Mesendoderm (in vitro differentiated cells): ENCODE measurements at regions not wholly inside any gene's neighbourhood (a gene's known extent, or its start where the extent isn't known, plus 50 kb on each side); places are given as distances from the start of the nearest gene placed in this dataset.

Experiments
- DNase-seq: peaks from one replicate; pipeline ENCODE4 v3.0.0; 2013
- H2AK5ac ChIP-seq: 2 replicates; pipeline ENCODE4 v1.6.1; 2013; ENCODE audit warnings: low read length, inconsistent platforms
- H2BK120ac ChIP-seq: 2 replicates; pipeline ENCODE4 v1.6.1; 2013; ENCODE audit warnings: low read depth, mild to moderate bottlenecking, low read length, moderate library complexity, mixed read lengths
- H2BK15ac ChIP-seq: replicated peaks from 2 replicates; pipeline ENCODE4 v1.6.1; 2013; ENCODE audit warnings: low read depth, mild to moderate bottlenecking, moderate library complexity
- H2BK5ac ChIP-seq: 2 replicates; pipeline ENCODE4 v1.6.1; 2013; ENCODE audit warnings: low read length, inconsistent platforms
- H3K18ac ChIP-seq: 2 replicates; pipeline ENCODE4 v1.6.1; 2013; ENCODE audit warnings: mild to moderate bottlenecking, low read length, mixed read lengths
- H3K23ac ChIP-seq: one replicate; pipeline ENCODE4 v1.6.1; 2013; ENCODE audit warnings: low read length
- H3K27ac ChIP-seq: 2 replicates; pipeline ENCODE4 v1.5.1; 2013; ENCODE audit warnings: low read depth, mild to moderate bottlenecking, inconsistent platforms, low read length, moderate library complexity
- H3K27me3 ChIP-seq: 2 replicates; pipeline ENCODE4 v1.6.1; 2013; ENCODE audit warnings: low read length, control low read depth, mild to moderate bottlenecking, inconsistent platforms; ENCODE audit not compliant: insufficient read depth, poor library complexity
- H3K36me3 ChIP-seq: 2 replicates; pipeline ENCODE4 v1.6.1; 2013; ENCODE audit warnings: low read length, inconsistent platforms; ENCODE audit not compliant: control insufficient read depth, insufficient read depth
- H3K4ac ChIP-seq: one replicate; pipeline ENCODE4 v1.6.1; 2013; ENCODE audit warnings: low read depth, mild to moderate bottlenecking, low read length, moderate library complexity
- H3K4me1 ChIP-seq: 2 replicates; pipeline ENCODE4 v1.6.1; 2013; ENCODE audit warnings: low read depth, low read length, inconsistent platforms; ENCODE audit not compliant: control insufficient read depth
- H3K4me2 ChIP-seq: 2 replicates; pipeline ENCODE4 v1.6.1; 2013; ENCODE audit warnings: low read length
- H3K4me3 ChIP-seq: 2 replicates; pipeline ENCODE4 v1.5.1; 2013; ENCODE audit warnings: mild to moderate bottlenecking, low read length
- H3K56ac ChIP-seq: one replicate; pipeline ENCODE4 v1.6.1; 2013; ENCODE audit warnings: low read length
- H3K79me1 ChIP-seq: 2 replicates; pipeline ENCODE4 v1.6.1; 2013; ENCODE audit warnings: low read length, inconsistent platforms
- H3K79me2 ChIP-seq: 2 replicates; pipeline ENCODE4 v1.6.1; 2013; ENCODE audit warnings: mild to moderate bottlenecking, low read length; ENCODE audit not compliant: control insufficient read depth, insufficient read depth
- H3K9ac ChIP-seq: 2 replicates; pipeline ENCODE4 v1.6.1; 2013; ENCODE audit warnings: low read length, inconsistent platforms
- H4K5ac ChIP-seq: one replicate; pipeline ENCODE4 v1.6.1; 2013; ENCODE audit warnings: low read length
- H4K8ac ChIP-seq: one replicate; pipeline ENCODE4 v1.6.1; 2013; ENCODE audit warnings: low read depth, mild to moderate bottlenecking, control low read depth, low read length, moderate library complexity
- WGBS: extraction: QIAGEN DNeasy Blood & Tissue Kit; methylation state at CpG from one replicate; pipeline ENCODE4 v1.1.7; 2013; ENCODE audit warnings: low lambda C conversion rate, missing lambda C conversion rate; ENCODE audit not compliant: insufficient coverage; ENCODE audit errors: extremely low coverage; 5-methylcytosine and 5-hydroxymethylcytosine counted together

DNA sequence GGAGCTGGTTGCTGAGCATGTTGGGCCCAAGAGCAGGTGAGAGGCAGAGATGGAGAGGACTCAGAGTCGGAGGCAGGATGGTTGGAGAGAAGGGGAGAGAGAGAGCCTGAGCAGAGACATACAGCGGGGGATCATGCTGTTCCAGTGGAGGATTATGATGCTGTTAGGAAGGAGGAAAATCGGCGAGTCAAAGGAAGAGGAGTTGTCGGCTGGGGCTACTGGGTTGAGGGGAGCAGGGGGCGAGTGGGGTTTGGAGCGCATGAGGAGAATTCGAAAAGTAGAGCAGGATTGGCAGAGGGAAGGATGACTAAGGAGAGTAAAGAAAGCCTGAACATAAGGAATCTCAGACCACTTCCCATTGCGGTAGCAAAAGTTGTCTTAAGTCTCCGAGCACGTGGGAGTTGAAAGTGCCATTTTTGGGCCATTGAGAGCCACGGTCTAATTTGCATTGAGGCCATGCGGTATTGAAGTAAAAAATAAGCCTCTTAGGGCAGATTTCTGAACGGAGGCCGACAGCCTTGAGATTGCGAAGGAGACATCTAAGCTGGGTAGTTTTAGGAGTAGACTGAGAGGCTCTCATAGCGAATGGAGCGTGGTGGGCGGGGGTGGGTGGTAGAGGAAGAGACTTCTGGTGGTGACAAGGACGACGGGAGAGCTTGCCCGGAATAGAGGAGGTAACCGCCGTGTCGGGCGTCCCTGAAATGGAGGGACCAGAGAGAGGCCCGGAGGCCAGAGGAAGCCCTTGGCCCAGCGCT, 140.4 kb upstream of the ETV3 start:
- H3K27ac ChIP-seq, result no peak overlapping the region
- DNase-seq, result no peak
- no CpG with 5 or more reads among the region's 28 CpGs for WGBS
- no peak overlapping the region for H4K5ac ChIP-seq
- H3K18ac ChIP-seq, result peak overlapping the region; percentile 20
- no peak overlapping the region for H2BK5ac ChIP-seq
- H3K36me3 ChIP-seq, result no peaks in the 10 kb centered on the region
- no peak overlapping the region for H2BK15ac ChIP-seq
- H3K56ac ChIP-seq, result peak overlapping the region; percentile 0
- no peaks in the 10 kb centered on the region for H3K27me3 ChIP-seq
- no peaks in the 10 kb centered on the region for H3K79me2 ChIP-seq
- no peak overlapping the region for H2BK120ac ChIP-seq
- no peak overlapping the region for H3K4me2 ChIP-seq
- peak overlapping the region; percentile 19 for H2AK5ac ChIP-seq
- no peak overlapping the region for H3K23ac ChIP-seq
- H3K4ac ChIP-seq, result no peak overlapping the region
- H3K9ac ChIP-seq, result no peak overlapping the region
- H3K4me3 ChIP-seq, result no peak overlapping the region
- H3K79me1 ChIP-seq, result no peaks in the 10 kb centered on the region
- H4K8ac ChIP-seq, result no peak overlapping the region
- peaks cover 14% of the 10 kb centered on the region for H3K4me1 ChIP-seq

GRCh38 chr1:157277913-157278312, 139.7 kb upstream of the ETV3 start:
- Histone ChIP-seq H3K4ac (no peak overlapping the region), H3K79me1 (no peaks in the 10 kb centered on the region), H3K18ac (no peak overlapping the region), H3K27ac (no peak overlapping the region), H3K23ac (no peak overlapping the region), H4K5ac (no peak overlapping the region), H2BK120ac (no peak overlapping the region), H2BK15ac (no peak overlapping the region), H2BK5ac (no peak overlapping the region), H3K4me3 (no peak overlapping the region), H3K79me2 (no peaks in the 10 kb centered on the region), H3K56ac (no peak overlapping the region), H2AK5ac (no peak overlapping the region), H3K36me3 (no peaks in the 10 kb centered on the region), H3K4me2 (no peak overlapping the region), H4K8ac (no peak overlapping the region), H3K27me3 (no peaks in the 10 kb centered on the region), H3K4me1 (peaks cover 14% of the 10 kb centered on the region), H3K9ac (no peak overlapping the region)
- 100% methylated on average over 1 of the region's 3 CpGs for WGBS
- no peak for DNase-seq

DNA sequence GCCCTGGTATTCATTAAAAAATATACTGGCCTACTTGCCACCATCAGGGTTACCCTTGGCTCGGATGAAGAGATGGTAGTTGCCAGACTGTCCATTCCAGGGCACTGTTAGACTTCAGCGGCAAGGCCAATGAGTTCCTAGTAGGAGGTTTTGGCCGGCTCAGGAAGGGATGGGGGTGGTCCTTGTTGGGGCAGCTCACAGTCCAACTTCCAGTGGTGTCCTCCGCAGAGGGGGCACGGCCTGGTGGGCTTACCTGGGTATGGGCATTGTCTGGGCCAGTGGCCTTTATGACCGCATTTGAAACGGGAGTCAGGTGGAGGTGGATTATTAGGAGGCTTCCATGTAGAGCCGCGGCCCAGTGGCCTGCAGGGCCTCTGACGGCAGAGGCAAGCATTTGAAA, 139.1 kb upstream of the ETV3 start:
- H3K79me2 ChIP-seq, result no peaks in the 10 kb centered on the region
- H3K4me3 ChIP-seq, result no peak overlapping the region
- H2AK5ac ChIP-seq, result no peak overlapping the region

DNA sequence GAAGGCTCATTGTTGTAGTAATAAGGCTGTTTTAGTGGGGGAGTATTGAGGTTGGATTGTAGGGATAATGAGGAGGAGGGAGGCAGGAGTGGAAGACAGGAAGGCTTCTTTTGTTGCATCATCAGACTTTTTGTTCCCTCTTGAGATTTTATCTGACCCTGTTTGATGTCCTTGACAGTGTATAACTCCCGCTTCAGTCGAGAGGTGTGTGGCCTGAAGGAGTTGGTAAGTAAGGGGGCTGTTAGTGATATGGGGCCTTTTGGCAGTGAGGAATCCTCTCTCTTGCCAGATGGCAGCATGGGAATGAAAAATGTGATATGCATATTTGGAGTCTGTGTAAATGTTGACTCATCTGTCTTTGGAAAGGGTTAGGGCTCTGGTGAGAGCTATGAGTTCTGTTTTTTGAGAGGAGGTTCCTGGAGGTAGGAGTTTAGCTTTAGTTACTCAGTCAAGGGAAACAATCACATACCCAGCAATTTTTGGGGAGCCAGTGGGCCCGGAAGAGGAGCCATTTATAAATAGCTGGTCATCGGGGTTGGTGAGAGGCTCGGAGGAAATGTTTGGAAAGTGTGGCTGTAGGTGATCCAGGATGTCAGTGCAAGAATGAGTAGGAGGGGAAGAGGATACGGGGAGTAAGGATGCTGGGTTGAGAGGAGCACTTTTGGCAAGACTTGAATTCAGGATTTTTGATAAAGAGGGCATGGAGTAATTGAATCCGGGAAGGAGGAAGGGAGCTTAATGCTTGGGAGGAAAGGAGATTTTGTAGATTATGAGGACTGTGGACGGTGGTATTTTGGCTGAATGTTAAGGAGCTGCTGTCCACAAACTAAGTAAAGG, 136.7 kb upstream of the ETV3 start:
- Histone ChIP-seq H2BK120ac (no peak overlapping the region), H4K5ac (no peak overlapping the region), H3K79me1 (no peaks in the 10 kb centered on the region), H3K27ac (no peak overlapping the region), H3K9ac (no peak overlapping the region), H3K18ac (peak overlapping the region; percentile 18), H2BK5ac (no peak overlapping the region), H3K56ac (peak overlapping the region; percentile 57), H3K4ac (peak overlapping the region; percentile 59), H3K4me2 (no peak overlapping the region), H4K8ac (no peak overlapping the region), H3K4me1 (peaks cover 14% of the 10 kb centered on the region), H2BK15ac (no peak overlapping the region), H3K79me2 (no peaks in the 10 kb centered on the region), H2AK5ac (no peak overlapping the region), H3K36me3 (no peaks in the 10 kb centered on the region), H3K4me3 (no peak overlapping the region), H3K23ac (no peak overlapping the region), H3K27me3 (no peaks in the 10 kb centered on the region)
- DNase-seq, result peak; percentile 62
- WGBS, result no CpG with 5 or more reads among the region's 8 CpGs

More for the DNA sequence above, 139.1 kb upstream of the ETV3 start:
- no peak for DNase-seq
- H3K27ac ChIP-seq, result no peak overlapping the region
- no peak overlapping the region for H3K56ac ChIP-seq
- no peak overlapping the region for H3K23ac ChIP-seq
- H3K18ac ChIP-seq, result no peak overlapping the region
- H4K5ac ChIP-seq, result no peak overlapping the region
- no peak overlapping the region for H2BK120ac ChIP-seq
- peaks cover 14% of the 10 kb centered on the region for H3K4me1 ChIP-seq
- WGBS, result no CpG with 5 or more reads among the region's 10 CpGs
- H4K8ac ChIP-seq, result no peak overlapping the region
- H2BK15ac ChIP-seq, result no peak overlapping the region
- H3K4me2 ChIP-seq, result no peak overlapping the region
- H3K4ac ChIP-seq, result no peak overlapping the region
- no peaks in the 10 kb centered on the region for H3K36me3 ChIP-seq
- no peak overlapping the region for H3K9ac ChIP-seq
- H2BK5ac ChIP-seq, result no peak overlapping the region
- no peaks in the 10 kb centered on the region for H3K27me3 ChIP-seq
- no peaks in the 10 kb centered on the region for H3K79me1 ChIP-seq

- Histone ChIP-seq H3K4me1 (peaks cover 12% of the 10 kb centered on the region), H4K8ac (no peak overlapping the region), H2BK5ac (no peak overlapping the region), H4K5ac (no peak overlapping the region), H3K56ac (no peak overlapping the region), H3K79me2 (no peaks in the 10 kb centered on the region), H3K27me3 (no peaks in the 10 kb centered on the region), H3K18ac (no peak overlapping the region), H3K23ac (no peak overlapping the region), H2AK5ac (no peak overlapping the region), H3K27ac (no peak overlapping the region), H2BK120ac (no peak overlapping the region), H3K9ac (no peak overlapping the region), H2BK15ac (no peak overlapping the region), H3K79me1 (no peaks in the 10 kb centered on the region), H3K4me2 (no peak overlapping the region), H3K4ac (no peak overlapping the region), H3K36me3 (no peaks in the 10 kb centered on the region), H3K4me3 (no peak overlapping the region)
- WGBS, result no CpG with 5 or more reads among the region's 6 CpGs
- DNase-seq, result no peak
Measured at GRCh38 chr1:157272729-157273524, 134.7 kb upstream of the ETV3 start.
